WTC11 (cell line): ENCODE measurements at regions not wholly inside any gene's neighbourhood (a gene's known extent, or its start where the extent isn't known, plus 50 kb on each side); places are given as distances from the start of the nearest gene placed in this dataset.
"Not testable (repeated sequence)": the region's sequence is repeated elsewhere in the genome, so short reads cannot be mapped to it uniquely, and the experiment has no call there.

Source experiments
- IRF1 ChIP-seq: sonication (generic); formaldehyde crosslinking; IDR thresholded peaks from 2 replicates; pipeline ENCODE4 v1.8.0; 2023; ENCODE audit warnings: missing genetic modification reagents
- KAT7 ChIP-seq: sonication (generic); formaldehyde crosslinking; IDR thresholded peaks from 2 replicates; pipeline ENCODE4 v1.8.1; 2023; ENCODE audit warnings: missing genetic modification reagents, mild to moderate bottlenecking, borderline replicate concordance
- TEAD4 ChIP-seq: sonication (generic); formaldehyde crosslinking; IDR thresholded peaks from 2 replicates; pipeline ENCODE4 v1.8.0; 2022; ENCODE audit warnings: mild to moderate bottlenecking, missing genetic modification reagents
- TF ChIP-seq, protein P1 (sequence below): fragments of 200-600 bp; IDR thresholded peaks from 2 replicates; pipeline ENCODE4 v1.8.0; 2022; ENCODE audit warnings: antibody characterized with exemption

GRCh38 chr16:75881280-75881679 is 155.0 kb upstream of the CPHXL start:
- TF ChIP-seq, protein P1, sequence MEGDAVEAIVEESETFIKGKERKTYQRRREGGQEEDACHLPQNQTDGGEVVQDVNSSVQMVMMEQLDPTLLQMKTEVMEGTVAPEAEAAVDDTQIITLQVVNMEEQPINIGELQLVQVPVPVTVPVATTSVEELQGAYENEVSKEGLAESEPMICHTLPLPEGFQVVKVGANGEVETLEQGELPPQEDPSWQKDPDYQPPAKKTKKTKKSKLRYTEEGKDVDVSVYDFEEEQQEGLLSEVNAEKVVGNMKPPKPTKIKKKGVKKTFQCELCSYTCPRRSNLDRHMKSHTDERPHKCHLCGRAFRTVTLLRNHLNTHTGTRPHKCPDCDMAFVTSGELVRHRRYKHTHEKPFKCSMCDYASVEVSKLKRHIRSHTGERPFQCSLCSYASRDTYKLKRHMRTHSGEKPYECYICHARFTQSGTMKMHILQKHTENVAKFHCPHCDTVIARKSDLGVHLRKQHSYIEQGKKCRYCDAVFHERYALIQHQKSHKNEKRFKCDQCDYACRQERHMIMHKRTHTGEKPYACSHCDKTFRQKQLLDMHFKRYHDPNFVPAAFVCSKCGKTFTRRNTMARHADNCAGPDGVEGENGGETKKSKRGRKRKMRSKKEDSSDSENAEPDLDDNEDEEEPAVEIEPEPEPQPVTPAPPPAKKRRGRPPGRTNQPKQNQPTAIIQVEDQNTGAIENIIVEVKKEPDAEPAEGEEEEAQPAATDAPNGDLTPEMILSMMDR: not testable (repeated sequence)
- not testable (repeated sequence) for TF ChIP-seq KAT7; IRF1 (CRISPR knock-in tag); TEAD4 (CRISPR knock-in tag)
